SK-N-SH (cell line): ENCODE measurements at regions not wholly inside any gene's neighbourhood (a gene's known extent, or its start where the extent isn't known, plus 50 kb on each side); places are given as distances from the start of the nearest gene placed in this dataset.

ENCODE experiments used
- CTCF ChIA-PET: fragments of 300-600, 350-600 bp; formaldehyde crosslinking; extraction: SDS; loops from one replicate; lab custom pipeline; 2021; lab: Yijun Ruan, JAX
- POLR2A ChIA-PET: fragments of 350-600 bp; sonication (Branson Sonifier 250); formaldehyde crosslinking; extraction: SDS; loops from one replicate; lab custom pipeline; 2020; ENCODE audit warnings: antibody characterized with exemption, inconsistent platforms; lab: Yijun Ruan, JAX
- DNase-seq: peaks from one replicate; pipeline ENCODE4 v3.0.0; 2012
- H2AFZ ChIP-seq: fragments of 200-600 bp; sonication (generic); 2 replicates; pipeline ENCODE4 v1.8.1; 2016; ENCODE audit warnings: antibody characterized with exemption, mild to moderate bottlenecking, low read depth
- H3F3A ChIP-seq: fragments of 200-600 bp; sonication (generic); replicated peaks from 2 replicates; pipeline ENCODE3; 2016; ENCODE audit warnings: antibody characterized with exemption, mild to moderate bottlenecking; ENCODE audit not compliant: insufficient read depth
- H3K27ac ChIP-seq, 2 experiments: fragments of 200-500 bp in 1 of 2; fragments of 200-600 bp in 1 of 2; sonication (Bioruptor generic) in 1 of 2; sonication (generic), shearing (Covaris generic) in 1 of 2; 2 replicates each; pipeline versions ENCODE4 v1.5.1 to v1.6.1; 2014 to 2016; ENCODE audit warnings: low read depth in 2 of 2, inconsistent platforms in 1 of 2, low read length in 1 of 2, mild to moderate bottlenecking in 1 of 2, mixed read lengths in 1 of 2
- H3K27me3 ChIP-seq: fragments of 200-600 bp; sonication (generic), shearing (Covaris generic); 2 replicates; pipeline ENCODE4 v1.6.1; 2016; ENCODE audit warnings: mixed run types; ENCODE audit not compliant: insufficient read depth
- H3K36me3 ChIP-seq, 2 experiments: fragments of 200-500 bp in 1 of 2; fragments of 200-600 bp in 1 of 2; sonication (Bioruptor generic) in 1 of 2; sonication (generic) in 1 of 2; replicated peaks in 1 of 2; 2 replicates each; pipeline versions ENCODE3 to v1.5.1; 2014 to 2016; ENCODE audit warnings: low read length in 1 of 2, mild to moderate bottlenecking in 1 of 2; ENCODE audit not compliant: insufficient read depth in 2 of 2, control insufficient read depth in 1 of 2
- H3K4me1 ChIP-seq, 2 experiments: fragments of 200-500 bp in 1 of 2; fragments of 200-600 bp in 1 of 2; sonication (Bioruptor generic) in 1 of 2; sonication (generic), shearing (Covaris generic) in 1 of 2; 2 replicates each; pipeline versions ENCODE4 v1.5.1 to v1.6.1; 2014 to 2016; ENCODE audit warnings: low read depth in 1 of 2, low read length in 1 of 2, mixed run types in 1 of 2; ENCODE audit not compliant: insufficient read depth in 2 of 2, control insufficient read depth in 1 of 2
- H3K4me2 ChIP-seq: fragments of 200-600 bp; sonication (generic), shearing (Covaris generic); 2 replicates; pipeline ENCODE4 v1.6.1; 2017; ENCODE audit warnings: mixed run types
- H3K4me3 ChIP-seq, 2 experiments: fragments of 200-500 bp in 1 of 2; fragments of 200-600 bp in 1 of 2; sonication (Bioruptor generic) in 1 of 2; sonication (generic), shearing (Covaris generic) in 1 of 2; 2 replicates each; pipeline versions ENCODE4 v1.5.1 to v1.8.1; 2014 to 2016; ENCODE audit warnings: low read depth in 2 of 2, inconsistent platforms in 1 of 2, low read length in 1 of 2, mild to moderate bottlenecking in 1 of 2, mixed read lengths in 1 of 2, moderate library complexity in 1 of 2
- H3K79me2 ChIP-seq: fragments of 200-600 bp; sonication (generic); 2 replicates; pipeline ENCODE4 v1.8.1; 2017; ENCODE audit warnings: mild to moderate bottlenecking; ENCODE audit not compliant: insufficient read depth
- H3K9ac ChIP-seq: fragments of 200-600 bp; sonication (generic); 2 replicates; pipeline ENCODE4 v1.6.1; 2017; ENCODE audit warnings: mixed run types
- H3K9me2 ChIP-seq: fragments of 200-600 bp; sonication (generic); 2 replicates; pipeline ENCODE4 v1.6.1; 2017; ENCODE audit warnings: mixed run types
- H3K9me3 ChIP-seq: fragments of 200-600 bp; sonication (generic); 2 replicates; pipeline ENCODE4 v1.6.1; 2017; ENCODE audit warnings: mixed run types, mild to moderate bottlenecking, moderate library complexity
- H4K20me1 ChIP-seq: fragments of 200-600 bp; sonication (generic); 2 replicates; pipeline ENCODE4 v1.6.1; 2017; ENCODE audit warnings: mild to moderate bottlenecking, mixed run types; ENCODE audit not compliant: insufficient read depth
- EP300 ChIP-seq, 2 experiments: IDR thresholded peaks; 2 replicates each; pipeline versions ENCODE4 v1.4.0 to v1.6.1; 2012; ENCODE audit warnings: borderline replicate concordance in 1 of 2, low read depth in 1 of 2, low read length in 1 of 2
- EZH2phosphoT487 ChIP-seq: fragments of 200-600 bp; sonication (generic); IDR thresholded peaks from 2 replicates; pipeline ENCODE4 v1.6.1; 2017; ENCODE audit warnings: low read depth, mixed run types, mild to moderate bottlenecking, antibody characterized with exemption, moderate library complexity, borderline replicate concordance
- FOXM1 ChIP-seq: IDR thresholded peaks from 2 replicates; pipeline ENCODE4 v1.4.0; 2012; ENCODE audit warnings: low read depth, mild to moderate bottlenecking
- GABPA ChIP-seq: IDR thresholded peaks from 2 replicates; pipeline ENCODE4 v1.4.0; 2012; ENCODE audit warnings: low read depth, mild to moderate bottlenecking
- MAX ChIP-seq: IDR thresholded peaks from 2 replicates; pipeline ENCODE4 v1.4.0; 2012; ENCODE audit warnings: low read depth
- MEF2A ChIP-seq: IDR thresholded peaks from 2 replicates; pipeline ENCODE4 v1.4.0; 2012; ENCODE audit warnings: low read depth, borderline replicate concordance
- MXI1 ChIP-seq: IDR thresholded peaks from 2 replicates; pipeline ENCODE4 v1.6.1; 2012; ENCODE audit warnings: mild to moderate bottlenecking, low read depth, low read length, improper control_type of control experiment
- NFIC ChIP-seq: IDR thresholded peaks from 2 replicates; pipeline ENCODE4 v1.4.0; 2012; ENCODE audit warnings: borderline replicate concordance
- NRF1 ChIP-seq: IDR thresholded peaks from 2 replicates; pipeline ENCODE4 v1.6.1; 2012; ENCODE audit warnings: low read depth, mild to moderate bottlenecking, low read length
- POLR2AphosphoS5 ChIP-seq: IDR thresholded peaks from 2 replicates; pipeline ENCODE4 v1.6.1; 2012; ENCODE audit warnings: low read depth, low read length
- RXRA ChIP-seq: IDR thresholded peaks from 2 replicates; pipeline ENCODE4 v1.4.0; 2012; ENCODE audit warnings: low read depth, mild to moderate bottlenecking, borderline replicate concordance
- SIN3A ChIP-seq: IDR thresholded peaks from 2 replicates; pipeline ENCODE4 v1.6.1; 2012; ENCODE audit warnings: low read depth, mild to moderate bottlenecking, low read length, moderate library complexity, borderline replicate concordance
- SMC3 ChIP-seq: IDR thresholded peaks from 2 replicates; pipeline ENCODE4 v1.6.1; 2012; ENCODE audit warnings: low read depth, low read length, improper control_type of control experiment
- TAF1 ChIP-seq: IDR thresholded peaks from 2 replicates; pipeline ENCODE4 v1.6.1; 2012; ENCODE audit warnings: low read depth, mild to moderate bottlenecking, low read length, moderate library complexity, borderline replicate concordance
- TCF12 ChIP-seq: IDR thresholded peaks from 2 replicates; pipeline ENCODE4 v1.4.0; 2012
- TEAD4 ChIP-seq: IDR thresholded peaks from 2 replicates; pipeline ENCODE4 v1.4.0; 2012; ENCODE audit warnings: mild to moderate bottlenecking, borderline replicate concordance; ENCODE audit not compliant: insufficient read depth
- USF1 ChIP-seq: IDR thresholded peaks from 2 replicates; pipeline ENCODE4 v1.4.0; 2012; ENCODE audit warnings: low read depth, borderline replicate concordance
- USF2 ChIP-seq: fragments of 150-350 bp; IDR thresholded peaks from 2 replicates; pipeline ENCODE4 v1.6.1; 2017; ENCODE audit warnings: antibody characterized with exemption, low read length, low read depth, borderline replicate concordance
- WGBS: methylation state at CpG from one replicate; pipeline ENCODE4 v1.1.6; 2017; ENCODE audit warnings: low lambda C conversion rate; 5-methylcytosine and 5-hydroxymethylcytosine counted together

- Histone ChIP-seq H3K9ac (no peak overlapping the region), H3K9me3 (no peaks in the 10 kb centered on the region), H3K27ac (no peak overlapping the region), H4K20me1 (no peaks in the 10 kb centered on the region), H3K9me2 (no peaks in the 10 kb centered on the region), H2AFZ (no peak overlapping the region), H3K27me3 (no peaks in the 10 kb centered on the region; the same call in 1 of the 2 replicates), H3K36me3 (no peaks in the 10 kb centered on the region), H3F3A (no peaks in the 10 kb centered on the region), H3K4me3 (no peak overlapping the region), H3K4me2 (no peak overlapping the region), H3K4me1 (peaks cover 0 to 3% of the 10 kb centered on the region in 2 experiments; a peak in 1 of 4 replicates), H3K79me2 (no peaks in the 10 kb centered on the region)
- ChIA-PET POLR2A (no interaction called here), CTCF (interaction anchor here (3.4 kb wide), 1 partner anchor 10 kb away, joined by 17 read pairs; no protein-coding TSS in a partner anchor)
- DNase-seq, result no peak
- WGBS, result 51% methylated on average over 4 of the region's 4 CpGs
- no peak for TF ChIP-seq SMC3
- no peak for TF ChIP-seq TEAD4
- no peak for TF ChIP-seq USF1
- no peak for TF ChIP-seq USF2
- no peak for TF ChIP-seq FOXM1
- TF ChIP-seq MEF2A, result no peak
- no peak for TF ChIP-seq MAX
- TF ChIP-seq EP300 (IDR thresholded peaks at IDR 0.05; ENCODE audit: borderline replicate concordance in 1 of 2, low read depth in 1 of 2, low read length in 1 of 2), result no peak
- no peak for TF ChIP-seq GABPA
- no peak for TF ChIP-seq SIN3A
- no peak for TF ChIP-seq EZH2phosphoT487
- no peak for TF ChIP-seq RXRA
- no peak for TF ChIP-seq MXI1
- no peak for TF ChIP-seq NFIC
- no peak for TF ChIP-seq POLR2AphosphoS5
- TF ChIP-seq TCF12, result no peak
- TF ChIP-seq TAF1, result no peak
- TF ChIP-seq NRF1, result no peak
Measured at GRCh38 chr22:19640306-19640705, 74.0 kb upstream of the SEPTIN5 start.
